HepG2 (cell line): ENCODE measurements at regions not wholly inside any gene's neighbourhood (a gene's known extent, or its start where the extent isn't known, plus 50 kb on each side); places are given as distances from the start of the nearest gene placed in this dataset.

Experiments used
- ATAC-seq: fragments of 200-7000 bp; cut with Tn5 transposase; 3 replicates; pipeline ENCODE4 v1.9.1; 2020; ENCODE audit warnings: mild to moderate bottlenecking, moderate library complexity
- BruUV-seq: library from RNA; stranded (reverse); fragments of 400-500 nt; replicated peaks from 2 replicates; lab custom pipeline; 2021; lab: Mats Ljungman, UMichigan
- CTCF ChIA-PET: fragments of 300-600 bp; formaldehyde crosslinking; extraction: SDS; loops from one replicate; lab custom pipeline; 2021; ENCODE audit warnings: low total read pairs, inconsistent platforms, low intra/inter-chr PET ratio; lab: Yijun Ruan, JAX
- POLR2A ChIA-PET: fragments of 350-600 bp; sonication (Branson Sonifier 250); formaldehyde crosslinking; loops from one replicate; lab custom pipeline; 2020; ENCODE audit warnings: antibody characterized with exemption, inconsistent platforms; lab: Yijun Ruan, JAX
- DNase-seq: peaks from one replicate; pipeline ENCODE4 v3.0.0-alpha.2; 2015; ENCODE audit warnings: low spot score
- FAIRE-seq: peaks from 3 replicates; lab custom pipeline; 2011; peaks lifted over from hg19 to GRCh38; lab: Jason Lieb, UNC
- H2AFZ ChIP-seq: one replicate; pipeline ENCODE4 v1.6.1; 2011; ENCODE audit warnings: low read length, inconsistent platforms
- H3K27ac ChIP-seq: fragments of 300-600 bp; 3 replicates; pipeline ENCODE4 v1.8.0; 2011; ENCODE audit warnings: mixed run types, mild to moderate bottlenecking, mixed read lengths, low read length, inconsistent platforms; ENCODE audit not compliant: insufficient read depth; ENCODE audit errors: extremely low read length
- H3K27me3 ChIP-seq, 2 experiments: fragments of 200-600 bp in 1 of 2; 2 replicates in 1 of 2; 3 replicates in 1 of 2; pipeline versions ENCODE4 v1.6.0 to v1.8.0; 2011; ENCODE audit warnings: low read length in 2 of 2, mild to moderate bottlenecking in 2 of 2, moderate library complexity in 2 of 2, inconsistent platforms in 1 of 2; ENCODE audit not compliant: insufficient read depth in 2 of 2, control insufficient read depth in 1 of 2
- H3K36me3 ChIP-seq, 2 experiments: fragments of 200-600 bp in 1 of 2; replicated peaks in 1 of 2; 2 replicates in 1 of 2; 3 replicates in 1 of 2; pipeline versions ENCODE4 v1.5.1 to v1.8.0; 2011; ENCODE audit warnings: low read length in 2 of 2, inconsistent platforms in 1 of 2; ENCODE audit not compliant: insufficient read depth in 2 of 2, control insufficient read depth in 1 of 2
- H3K4me1 ChIP-seq: 2 replicates; pipeline ENCODE4 v1.5.1; 2012; ENCODE audit warnings: low read length, inconsistent platforms; ENCODE audit not compliant: insufficient read depth
- H3K4me2 ChIP-seq: 2 replicates; pipeline ENCODE4 v1.6.0; 2011; ENCODE audit warnings: low read depth, low read length, inconsistent platforms
- H3K4me3 ChIP-seq, 3 experiments: fragments of 200-600 bp in 1 of 3; sonication (generic), shearing (Covaris generic) in 1 of 3; replicated peaks in 1 of 3; 2 replicates each; pipeline ENCODE4 v1.5.1; 2011 to 2016; ENCODE audit warnings: low read length in 3 of 3, inconsistent platforms in 2 of 3, low read depth in 2 of 3, mild to moderate bottlenecking in 2 of 3, control low read depth in 1 of 3, mixed read lengths in 1 of 3; ENCODE audit not compliant: insufficient read depth in 1 of 3
- H3K79me2 ChIP-seq: one replicate; pipeline ENCODE4 v1.6.1; 2011; ENCODE audit warnings: low read length, inconsistent platforms; ENCODE audit not compliant: insufficient read depth
- H3K9ac ChIP-seq: 2 replicates; pipeline ENCODE4 v1.6.0; 2011; ENCODE audit warnings: mild to moderate bottlenecking, low read depth, low read length, inconsistent platforms; ENCODE audit not compliant: insufficient read depth
- H3K9me3 ChIP-seq: 2 replicates; pipeline ENCODE4 v1.5.1; 2012; ENCODE audit warnings: mild to moderate bottlenecking, low read length
- H4K20me1 ChIP-seq: 2 replicates; pipeline ENCODE4 v1.6.0; 2011; ENCODE audit warnings: inconsistent platforms, mild to moderate bottlenecking, low read length, moderate library complexity; ENCODE audit not compliant: insufficient read depth
- HOXA5 ChIP-seq: sonication (generic); formaldehyde crosslinking; IDR thresholded peaks from 2 replicates; pipeline ENCODE4 v1.4.0; 2020; ENCODE audit warnings: missing genetic modification reagents
- KAT8 ChIP-seq: IDR thresholded peaks from 2 replicates; pipeline ENCODE4 v1.6.1; 2016; ENCODE audit warnings: missing genetic modification reagents, missing compliant biosample characterization
- RFX3 ChIP-seq: IDR thresholded peaks from 2 replicates; pipeline ENCODE4 v1.6.1; 2016; ENCODE audit warnings: missing biosample characterization, missing genetic modification reagents
- SRY ChIP-seq: sonication (generic); formaldehyde crosslinking; IDR thresholded peaks from 2 replicates; pipeline ENCODE4 v1.8.0; 2022; ENCODE audit warnings: mild to moderate bottlenecking, missing genetic modification reagents
- ZMAT3 ChIP-seq: sonication (generic); formaldehyde crosslinking; conservative IDR thresholded peaks from 2 replicates; pipeline ENCODE4 v1.7.0; 2021; ENCODE audit warnings: missing genetic modification reagents
- ZNF121 ChIP-seq: sonication (generic); formaldehyde crosslinking; IDR thresholded peaks from 2 replicates; pipeline ENCODE4 v1.5.0; 2020; ENCODE audit warnings: mild to moderate bottlenecking, missing genetic modification reagents
- whole genome bisulfite sequencing: methylation state at CpG from one replicate; pipeline ENCODE4 v1.1.6; 2017; ENCODE audit warnings: low lambda C conversion rate; 5-methylcytosine and 5-hydroxymethylcytosine counted together
- in situ Hi-C: cut with HindIII; loops from 2 replicates; pipeline ENCODE4 v1.10.0; 2017; ENCODE audit warnings: low pct_unique_long_range_greater_than_20kb; ENCODE audit not compliant: extremely low pct_ligation_motif_present
- intact Hi-C: fragments of 100-400 bp; cut with micrococcal nuclease; formaldehyde crosslinking; loops from one replicate; pipeline ENCODE4 v1.10.0; 2022; ENCODE audit not compliant: unreplicated experiment
- TF ChIP-seq, protein P1 (sequence below): sonication (generic); formaldehyde crosslinking; IDR thresholded peaks from 2 replicates; pipeline ENCODE4 v1.4.0; 2020; ENCODE audit warnings: missing genetic modification reagents
- TF ChIP-seq, protein P2 (sequence below): sonication (generic); formaldehyde crosslinking; IDR thresholded peaks from 2 replicates; pipeline ENCODE4 v1.5.1; 2020; ENCODE audit warnings: mild to moderate bottlenecking, missing genetic modification reagents, moderate library complexity
- TF ChIP-seq, protein P3 (sequence below): sonication (generic); formaldehyde crosslinking; IDR thresholded peaks from 2 replicates; pipeline ENCODE4 v1.4.0; 2020; ENCODE audit warnings: mild to moderate bottlenecking, missing genetic modification reagents
- TF ChIP-seq, protein P4 (sequence below): sonication (generic); formaldehyde crosslinking; IDR thresholded peaks from 2 replicates; pipeline ENCODE4 v1.4.0; 2020; ENCODE audit warnings: missing genetic modification reagents
- TF ChIP-seq, protein P5 (sequence below): IDR thresholded peaks from 2 replicates; pipeline ENCODE4 v1.6.1; 2016; ENCODE audit warnings: missing biosample characterization, missing genetic modification reagents, low read depth
- TF ChIP-seq, protein P6 (sequence below): sonication (generic); formaldehyde crosslinking; IDR thresholded peaks from 2 replicates; pipeline ENCODE4 v1.9.0; 2021; ENCODE audit warnings: missing genetic modification reagents, mild to moderate bottlenecking, borderline replicate concordance

DNA sequence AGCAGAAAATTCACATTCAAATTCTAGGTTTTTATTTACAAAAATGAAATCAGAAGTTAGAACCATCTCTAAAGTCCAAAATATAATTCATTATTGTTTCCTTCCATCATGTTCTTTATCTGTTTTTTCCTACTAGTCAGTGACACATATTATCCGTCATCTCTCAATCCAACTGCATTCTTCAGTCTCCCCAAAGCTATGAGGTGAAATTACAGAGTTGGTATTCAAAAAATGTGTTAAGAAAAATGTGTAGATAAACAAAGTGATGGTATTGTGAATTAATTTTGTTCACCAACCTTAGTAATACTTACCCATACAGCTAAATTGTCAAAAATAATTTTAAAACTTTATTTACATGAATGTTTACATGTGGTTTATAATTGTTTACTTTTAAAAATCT lies 448.7 kb upstream of the MIR17HG start:
- BruUV-seq = no TSS peak
- no peak overlapping the region for H3K4me3 ChIP-seq
- no peak overlapping the region for H3K9ac ChIP-seq
- no peaks in the 10 kb centered on the region for H3K9me3 ChIP-seq
- in situ Hi-C loops (no loop called here), intact Hi-C loops (no loop called here)
- H3K27ac ChIP-seq = no peak overlapping the region
- TF ChIP-seq RFX3 (CRISPR knock-in tag) (no peak), HOXA5 (CRISPR knock-in tag) (no peak), ZMAT3 (no peak), KAT8 (CRISPR knock-in tag) (no peak), ZNF121 (no peak), SRY (CRISPR knock-in tag) (no peak)
- TF ChIP-seq, protein P1, sequence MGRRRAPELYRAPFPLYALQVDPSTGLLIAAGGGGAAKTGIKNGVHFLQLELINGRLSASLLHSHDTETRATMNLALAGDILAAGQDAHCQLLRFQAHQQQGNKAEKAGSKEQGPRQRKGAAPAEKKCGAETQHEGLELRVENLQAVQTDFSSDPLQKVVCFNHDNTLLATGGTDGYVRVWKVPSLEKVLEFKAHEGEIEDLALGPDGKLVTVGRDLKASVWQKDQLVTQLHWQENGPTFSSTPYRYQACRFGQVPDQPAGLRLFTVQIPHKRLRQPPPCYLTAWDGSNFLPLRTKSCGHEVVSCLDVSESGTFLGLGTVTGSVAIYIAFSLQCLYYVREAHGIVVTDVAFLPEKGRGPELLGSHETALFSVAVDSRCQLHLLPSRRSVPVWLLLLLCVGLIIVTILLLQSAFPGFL (CRISPR knock-in tag) = no peak
- TF ChIP-seq, protein P2, sequence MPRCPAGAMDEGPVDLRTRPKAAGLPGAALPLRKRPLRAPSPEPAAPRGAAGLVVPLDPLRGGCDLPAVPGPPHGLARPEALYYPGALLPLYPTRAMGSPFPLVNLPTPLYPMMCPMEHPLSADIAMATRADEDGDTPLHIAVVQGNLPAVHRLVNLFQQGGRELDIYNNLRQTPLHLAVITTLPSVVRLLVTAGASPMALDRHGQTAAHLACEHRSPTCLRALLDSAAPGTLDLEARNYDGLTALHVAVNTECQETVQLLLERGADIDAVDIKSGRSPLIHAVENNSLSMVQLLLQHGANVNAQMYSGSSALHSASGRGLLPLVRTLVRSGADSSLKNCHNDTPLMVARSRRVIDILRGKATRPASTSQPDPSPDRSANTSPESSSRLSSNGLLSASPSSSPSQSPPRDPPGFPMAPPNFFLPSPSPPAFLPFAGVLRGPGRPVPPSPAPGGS (CRISPR knock-in tag) = no peak
- TF ChIP-seq, protein P3, sequence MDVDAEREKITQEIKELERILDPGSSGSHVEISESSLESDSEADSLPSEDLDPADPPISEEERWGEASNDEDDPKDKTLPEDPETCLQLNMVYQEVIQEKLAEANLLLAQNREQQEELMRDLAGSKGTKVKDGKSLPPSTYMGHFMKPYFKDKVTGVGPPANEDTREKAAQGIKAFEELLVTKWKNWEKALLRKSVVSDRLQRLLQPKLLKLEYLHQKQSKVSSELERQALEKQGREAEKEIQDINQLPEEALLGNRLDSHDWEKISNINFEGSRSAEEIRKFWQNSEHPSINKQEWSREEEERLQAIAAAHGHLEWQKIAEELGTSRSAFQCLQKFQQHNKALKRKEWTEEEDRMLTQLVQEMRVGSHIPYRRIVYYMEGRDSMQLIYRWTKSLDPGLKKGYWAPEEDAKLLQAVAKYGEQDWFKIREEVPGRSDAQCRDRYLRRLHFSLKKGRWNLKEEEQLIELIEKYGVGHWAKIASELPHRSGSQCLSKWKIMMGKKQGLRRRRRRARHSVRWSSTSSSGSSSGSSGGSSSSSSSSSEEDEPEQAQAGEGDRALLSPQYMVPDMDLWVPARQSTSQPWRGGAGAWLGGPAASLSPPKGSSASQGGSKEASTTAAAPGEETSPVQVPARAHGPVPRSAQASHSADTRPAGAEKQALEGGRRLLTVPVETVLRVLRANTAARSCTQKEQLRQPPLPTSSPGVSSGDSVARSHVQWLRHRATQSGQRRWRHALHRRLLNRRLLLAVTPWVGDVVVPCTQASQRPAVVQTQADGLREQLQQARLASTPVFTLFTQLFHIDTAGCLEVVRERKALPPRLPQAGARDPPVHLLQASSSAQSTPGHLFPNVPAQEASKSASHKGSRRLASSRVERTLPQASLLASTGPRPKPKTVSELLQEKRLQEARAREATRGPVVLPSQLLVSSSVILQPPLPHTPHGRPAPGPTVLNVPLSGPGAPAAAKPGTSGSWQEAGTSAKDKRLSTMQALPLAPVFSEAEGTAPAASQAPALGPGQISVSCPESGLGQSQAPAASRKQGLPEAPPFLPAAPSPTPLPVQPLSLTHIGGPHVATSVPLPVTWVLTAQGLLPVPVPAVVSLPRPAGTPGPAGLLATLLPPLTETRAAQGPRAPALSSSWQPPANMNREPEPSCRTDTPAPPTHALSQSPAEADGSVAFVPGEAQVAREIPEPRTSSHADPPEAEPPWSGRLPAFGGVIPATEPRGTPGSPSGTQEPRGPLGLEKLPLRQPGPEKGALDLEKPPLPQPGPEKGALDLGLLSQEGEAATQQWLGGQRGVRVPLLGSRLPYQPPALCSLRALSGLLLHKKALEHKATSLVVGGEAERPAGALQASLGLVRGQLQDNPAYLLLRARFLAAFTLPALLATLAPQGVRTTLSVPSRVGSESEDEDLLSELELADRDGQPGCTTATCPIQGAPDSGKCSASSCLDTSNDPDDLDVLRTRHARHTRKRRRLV (CRISPR knock-in tag) = no peak
- TF ChIP-seq, protein P4, sequence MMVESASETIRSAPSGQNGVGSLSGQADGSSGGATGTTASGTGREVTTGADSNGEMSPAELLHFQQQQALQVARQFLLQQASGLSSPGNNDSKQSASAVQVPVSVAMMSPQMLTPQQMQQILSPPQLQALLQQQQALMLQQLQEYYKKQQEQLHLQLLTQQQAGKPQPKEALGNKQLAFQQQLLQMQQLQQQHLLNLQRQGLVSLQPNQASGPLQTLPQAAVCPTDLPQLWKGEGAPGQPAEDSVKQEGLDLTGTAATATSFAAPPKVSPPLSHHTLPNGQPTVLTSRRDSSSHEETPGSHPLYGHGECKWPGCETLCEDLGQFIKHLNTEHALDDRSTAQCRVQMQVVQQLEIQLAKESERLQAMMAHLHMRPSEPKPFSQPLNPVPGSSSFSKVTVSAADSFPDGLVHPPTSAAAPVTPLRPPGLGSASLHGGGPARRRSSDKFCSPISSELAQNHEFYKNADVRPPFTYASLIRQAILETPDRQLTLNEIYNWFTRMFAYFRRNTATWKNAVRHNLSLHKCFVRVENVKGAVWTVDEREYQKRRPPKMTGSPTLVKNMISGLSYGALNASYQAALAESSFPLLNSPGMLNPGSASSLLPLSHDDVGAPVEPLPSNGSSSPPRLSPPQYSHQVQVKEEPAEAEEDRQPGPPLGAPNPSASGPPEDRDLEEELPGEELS = no peak
- TF ChIP-seq, protein P5, sequence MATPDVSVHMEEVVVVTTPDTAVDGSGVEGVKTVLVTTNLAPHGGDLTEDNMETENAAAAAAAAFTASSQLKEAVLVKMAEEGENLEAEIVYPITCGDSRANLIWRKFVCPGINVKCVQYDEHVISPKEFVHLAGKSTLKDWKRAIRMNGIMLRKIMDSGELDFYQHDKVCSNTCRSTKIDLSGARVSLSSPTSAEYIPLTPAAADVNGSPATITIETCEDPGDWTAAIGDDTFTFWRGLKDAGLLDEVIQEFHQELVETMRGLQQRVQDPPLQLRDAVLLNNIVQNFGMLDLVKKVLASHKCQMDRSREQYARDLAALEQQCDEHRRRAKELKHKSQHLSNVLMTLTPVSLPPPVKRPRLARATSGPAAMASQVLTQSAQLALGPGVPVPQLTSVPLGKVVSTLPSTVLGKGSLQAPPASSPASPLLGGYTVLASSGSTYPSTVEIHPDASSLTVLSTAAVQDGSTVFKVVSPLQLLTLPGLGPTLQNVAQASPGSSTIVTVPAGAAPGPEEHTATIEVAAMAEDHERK (CRISPR knock-in tag) = no peak
- TF ChIP-seq, protein P6, sequence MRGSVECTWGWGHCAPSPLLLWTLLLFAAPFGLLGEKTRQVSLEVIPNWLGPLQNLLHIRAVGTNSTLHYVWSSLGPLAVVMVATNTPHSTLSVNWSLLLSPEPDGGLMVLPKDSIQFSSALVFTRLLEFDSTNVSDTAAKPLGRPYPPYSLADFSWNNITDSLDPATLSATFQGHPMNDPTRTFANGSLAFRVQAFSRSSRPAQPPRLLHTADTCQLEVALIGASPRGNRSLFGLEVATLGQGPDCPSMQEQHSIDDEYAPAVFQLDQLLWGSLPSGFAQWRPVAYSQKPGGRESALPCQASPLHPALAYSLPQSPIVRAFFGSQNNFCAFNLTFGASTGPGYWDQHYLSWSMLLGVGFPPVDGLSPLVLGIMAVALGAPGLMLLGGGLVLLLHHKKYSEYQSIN = no peak
- H3K27me3 ChIP-seq = no peaks in the 10 kb centered on the region
- H3K79me2 ChIP-seq = no peaks in the 10 kb centered on the region
- H3K4me1 ChIP-seq = no peaks in the 10 kb centered on the region
- WGBS = 8% methylated on average over 1 of the region's 1 CpG
- ATAC-seq (no peak), DNase-seq (no peak), FAIRE-seq (no peak)
- H3K4me2 ChIP-seq = no peak overlapping the region
- H3K36me3 ChIP-seq = no peaks in the 10 kb centered on the region
- H2AFZ ChIP-seq = no peak overlapping the region
- POLR2A ChIA-PET = no interaction called here
- no peaks in the 10 kb centered on the region for H4K20me1 ChIP-seq
- CTCF ChIA-PET = no interaction called here
